ENCODE measurements at regions not wholly inside any gene's neighbourhood (a gene's known extent, or its start where the extent isn't known, plus 50 kb on each side); places are given as distances from the start of the nearest gene placed in this dataset.

GRCh38 chr5:56529666-56530430 lies 285.5 kb upstream of the MAP3K1 start:
- TF ChIP-seq, protein P1, sequence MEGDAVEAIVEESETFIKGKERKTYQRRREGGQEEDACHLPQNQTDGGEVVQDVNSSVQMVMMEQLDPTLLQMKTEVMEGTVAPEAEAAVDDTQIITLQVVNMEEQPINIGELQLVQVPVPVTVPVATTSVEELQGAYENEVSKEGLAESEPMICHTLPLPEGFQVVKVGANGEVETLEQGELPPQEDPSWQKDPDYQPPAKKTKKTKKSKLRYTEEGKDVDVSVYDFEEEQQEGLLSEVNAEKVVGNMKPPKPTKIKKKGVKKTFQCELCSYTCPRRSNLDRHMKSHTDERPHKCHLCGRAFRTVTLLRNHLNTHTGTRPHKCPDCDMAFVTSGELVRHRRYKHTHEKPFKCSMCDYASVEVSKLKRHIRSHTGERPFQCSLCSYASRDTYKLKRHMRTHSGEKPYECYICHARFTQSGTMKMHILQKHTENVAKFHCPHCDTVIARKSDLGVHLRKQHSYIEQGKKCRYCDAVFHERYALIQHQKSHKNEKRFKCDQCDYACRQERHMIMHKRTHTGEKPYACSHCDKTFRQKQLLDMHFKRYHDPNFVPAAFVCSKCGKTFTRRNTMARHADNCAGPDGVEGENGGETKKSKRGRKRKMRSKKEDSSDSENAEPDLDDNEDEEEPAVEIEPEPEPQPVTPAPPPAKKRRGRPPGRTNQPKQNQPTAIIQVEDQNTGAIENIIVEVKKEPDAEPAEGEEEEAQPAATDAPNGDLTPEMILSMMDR (conservative IDR thresholded peaks at IDR 0.05 in 1 of 2, IDR thresholded peaks at IDR 0.05 in 1 of 2; ENCODE audit: low read depth in 1 of 2, low read length in 2 of 2): no peak
- TF ChIP-seq EZH2 (IDR thresholded peaks at IDR 0.05; ENCODE audit: low read length, missing control alignments): no peak

Data from fibroblast of lung (primary cell).